Testis (tissue), 2 donors: ENCODE measurements at regions not wholly inside any gene's neighbourhood (a gene's known extent, or its start where the extent isn't known, plus 50 kb on each side); places are given as distances from the start of the nearest gene placed in this dataset.
A peak's percentile ranks its signal among the peaks of the same experiment; 100 is the strongest.

ENCODE experiments used
- DNase-seq: peaks from one replicate; pipeline ENCODE4 v3.0.0-alpha.2; 2019
- H3K27ac ChIP-seq, 2 donors: fragments of 200-600 bp; sonication (generic); one replicate each; pipeline ENCODE4 v1.5.1; 2019
- H3K27me3 ChIP-seq: fragments of 200-600 bp; sonication (generic); one replicate; pipeline ENCODE4 v1.5.1; 2019
- H3K36me3 ChIP-seq: fragments of 200-600 bp; sonication (generic); one replicate; pipeline ENCODE4 v1.5.1; 2017; ENCODE audit warnings: low read depth; ENCODE audit errors: missing control alignments
- H3K4me1 ChIP-seq: fragments of 200-600 bp; sonication (generic); one replicate; pipeline ENCODE4 v1.5.1; 2019
- H3K4me3 ChIP-seq, 2 donors: fragments of 200-600 bp; sonication (generic); one replicate each; pipeline ENCODE4 v1.5.1; 2017 to 2019
- H3K9me3 ChIP-seq: fragments of 200-600 bp; sonication (generic); one replicate; pipeline ENCODE4 v1.5.1; 2017
- POLR2A ChIP-seq: fragments of 450-650 bp; IDR thresholded peaks from one replicate; pipeline ENCODE4 v1.6.1; 2017; ENCODE audit warnings: antibody characterized with exemption, mild to moderate bottlenecking, moderate library complexity
- WGBS, 2 donors: methylation state at CpG; one replicate each; pipeline ENCODE4 v1.1.5; 2018; 5-methylcytosine and 5-hydroxymethylcytosine counted together
- intact Hi-C: fragments of 100-400 bp; cut with DNase I; formaldehyde crosslinking; loops from one replicate; pipeline ENCODE4 v1.15.1; 2023; ENCODE audit warnings: low total_unique reads
- TF ChIP-seq, protein P1 (sequence below), 3 experiments: fragments of 450-650 bp in 2 of 3; fragments of 200-600 bp in 1 of 3; sonication (generic) in 1 of 3; IDR thresholded peaks; one replicate each; pipeline ENCODE4 v1.5.1; 2016 to 2019; ENCODE audit warnings: antibody characterized with exemption in 3 of 3, mild to moderate bottlenecking in 2 of 3, moderate library complexity in 1 of 3

- TF ChIP-seq, protein P1, sequence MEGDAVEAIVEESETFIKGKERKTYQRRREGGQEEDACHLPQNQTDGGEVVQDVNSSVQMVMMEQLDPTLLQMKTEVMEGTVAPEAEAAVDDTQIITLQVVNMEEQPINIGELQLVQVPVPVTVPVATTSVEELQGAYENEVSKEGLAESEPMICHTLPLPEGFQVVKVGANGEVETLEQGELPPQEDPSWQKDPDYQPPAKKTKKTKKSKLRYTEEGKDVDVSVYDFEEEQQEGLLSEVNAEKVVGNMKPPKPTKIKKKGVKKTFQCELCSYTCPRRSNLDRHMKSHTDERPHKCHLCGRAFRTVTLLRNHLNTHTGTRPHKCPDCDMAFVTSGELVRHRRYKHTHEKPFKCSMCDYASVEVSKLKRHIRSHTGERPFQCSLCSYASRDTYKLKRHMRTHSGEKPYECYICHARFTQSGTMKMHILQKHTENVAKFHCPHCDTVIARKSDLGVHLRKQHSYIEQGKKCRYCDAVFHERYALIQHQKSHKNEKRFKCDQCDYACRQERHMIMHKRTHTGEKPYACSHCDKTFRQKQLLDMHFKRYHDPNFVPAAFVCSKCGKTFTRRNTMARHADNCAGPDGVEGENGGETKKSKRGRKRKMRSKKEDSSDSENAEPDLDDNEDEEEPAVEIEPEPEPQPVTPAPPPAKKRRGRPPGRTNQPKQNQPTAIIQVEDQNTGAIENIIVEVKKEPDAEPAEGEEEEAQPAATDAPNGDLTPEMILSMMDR (IDR thresholded peaks at IDR 0.05): no peak
- no peak for TF ChIP-seq POLR2A
- no peak overlapping the region for H3K4me3 ChIP-seq
- H3K27me3 ChIP-seq: no peaks in the 10 kb centered on the region
- 91 to 97% methylated on average over 2 of the region's 2 CpGs for WGBS, 2 donors
- no peak for DNase-seq
- H3K9me3 ChIP-seq: no peaks in the 10 kb centered on the region
- H3K27ac ChIP-seq: no peak overlapping the region
- H3K4me1 ChIP-seq: no peaks in the 10 kb centered on the region
- intact Hi-C loops: no loop called here
- no peaks in the 10 kb centered on the region for H3K36me3 ChIP-seq
Observed at GRCh38 chr3:104596054-104596453, 770.7 kb upstream of the ALCAM start.

DNA sequence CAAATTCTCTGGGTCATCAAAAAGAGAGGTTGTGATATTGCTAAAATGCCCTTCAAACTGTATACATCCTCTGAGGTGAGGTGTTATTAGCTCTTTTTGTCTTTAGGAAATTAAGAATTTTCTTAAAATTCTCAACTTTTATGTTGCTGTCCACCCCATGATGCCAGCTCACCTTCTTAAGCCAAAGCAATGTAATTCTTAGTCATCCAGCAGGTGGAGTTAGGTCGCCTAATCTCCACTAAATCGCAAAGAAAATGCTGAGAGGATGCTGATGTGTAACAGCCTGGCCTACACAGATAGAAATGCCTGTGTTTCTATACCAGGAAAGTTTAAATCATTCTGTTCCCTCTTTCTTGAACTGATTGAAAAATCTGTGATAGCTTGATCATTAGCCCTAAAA, 770.2 kb upstream of the ALCAM start:
- no peaks in the 10 kb centered on the region for H3K27me3 ChIP-seq
- no peak for TF ChIP-seq POLR2A
- TF ChIP-seq, protein P1 (IDR thresholded peaks at IDR 0.05): peak in 2 of 3 experiments; percentile 16 to 32
- no peak overlapping the region for H3K27ac ChIP-seq
- no peak for DNase-seq
- H3K4me1 ChIP-seq: no peaks in the 10 kb centered on the region
- no peaks in the 10 kb centered on the region for H3K9me3 ChIP-seq
- intact Hi-C loops: no loop called here
- no peaks in the 10 kb centered on the region for H3K36me3 ChIP-seq
- no peak overlapping the region for H3K4me3 ChIP-seq
- 42 to 51% methylated on average over 2 of the region's 2 CpGs for WGBS, 2 donors

DNA sequence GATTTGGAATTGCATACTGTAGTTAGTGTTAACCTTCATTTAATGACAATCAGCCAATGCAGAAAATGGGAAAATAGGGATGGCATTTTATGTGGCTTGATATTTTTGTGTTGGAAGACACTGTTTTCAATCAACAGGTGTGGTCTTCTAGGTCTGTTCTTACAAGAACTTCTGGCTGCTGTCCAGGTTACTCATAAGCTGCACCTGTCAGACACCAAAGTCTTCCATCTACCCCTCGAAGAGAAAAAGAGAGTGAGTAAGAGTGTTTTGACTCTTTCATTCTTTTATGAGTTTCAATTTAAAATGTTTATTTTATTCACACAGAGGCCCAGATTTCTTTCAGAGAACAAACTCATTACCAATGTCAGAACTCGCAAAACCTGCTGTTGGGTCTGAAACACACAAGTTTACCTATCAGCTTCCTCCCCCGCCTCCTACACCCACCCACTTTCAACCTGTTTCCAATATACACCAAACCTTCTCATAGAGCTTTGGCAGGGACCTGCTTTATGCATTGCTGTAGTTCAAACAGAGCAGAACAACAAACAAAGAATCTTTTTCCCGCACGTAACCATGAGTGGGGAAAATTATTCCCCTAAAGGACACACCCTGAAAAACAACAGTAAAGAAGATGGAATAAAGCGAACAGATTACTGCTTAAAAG, 767.7 kb upstream of the ALCAM start:
- intact Hi-C loops: no loop called here
- Histone ChIP-seq H3K27me3 (no peaks in the 10 kb centered on the region), H3K4me1 (no peaks in the 10 kb centered on the region), H3K4me3 (no peak overlapping the region), H3K36me3 (no peaks in the 10 kb centered on the region), H3K9me3 (no peaks in the 10 kb centered on the region), H3K27ac (no peak overlapping the region)
- DNase-seq: no peak
- no peak for TF ChIP-seq POLR2A
- TF ChIP-seq, protein P1 (IDR thresholded peaks at IDR 0.05): no peak
- 91 to 93% methylated on average over 6 of the region's 6 CpGs for WGBS, 2 donors

- Histone ChIP-seq H3K27ac (no peak overlapping the region), H3K4me3 (no peak overlapping the region), H3K36me3 (no peaks in the 10 kb centered on the region), H3K9me3 (no peaks in the 10 kb centered on the region), H3K4me1 (no peaks in the 10 kb centered on the region), H3K27me3 (no peaks in the 10 kb centered on the region)
- WGBS, 2 donors: 68 to 72% methylated on average over 3 of the region's 3 CpGs
- intact Hi-C loops: no loop called here
- TF ChIP-seq POLR2A: no peak
- TF ChIP-seq, protein P1 (IDR thresholded peaks at IDR 0.05): peak in 1 of 3 experiments; percentile 9
- DNase-seq: no peak
Observed at GRCh38 chr3:104604326-104605010, 762.2 kb upstream of the ALCAM start.

DNA sequence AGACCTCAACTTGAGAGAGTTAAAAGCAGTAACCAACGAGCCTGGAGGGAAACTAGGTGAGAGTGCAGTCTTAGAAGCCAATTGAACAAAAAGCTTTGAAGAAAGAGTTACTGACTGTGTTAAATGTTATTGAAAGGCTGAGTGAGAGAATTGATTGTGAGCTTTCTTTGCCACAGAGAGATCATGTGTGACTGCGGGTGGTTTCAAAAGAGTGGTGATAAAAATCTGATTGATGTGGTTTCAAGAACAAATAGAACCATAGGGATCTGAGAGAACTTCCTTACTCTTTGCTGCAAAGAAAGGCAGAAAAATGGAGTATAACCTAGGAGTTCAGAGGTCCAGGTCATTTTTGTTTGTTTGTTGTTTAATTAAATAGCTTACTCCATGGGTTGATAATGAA, 759.9 kb upstream of the ALCAM start:
- Histone ChIP-seq H3K27ac (no peak overlapping the region), H3K4me3 (no peak overlapping the region), H3K4me1 (no peaks in the 10 kb centered on the region), H3K36me3 (no peaks in the 10 kb centered on the region), H3K9me3 (no peaks in the 10 kb centered on the region), H3K27me3 (no peaks in the 10 kb centered on the region)
- WGBS, 2 donors: 76 to 77% methylated on average over 2 of the region's 2 CpGs
- no peak for DNase-seq
- intact Hi-C loops: no loop called here
- TF ChIP-seq, protein P1 (IDR thresholded peaks at IDR 0.05): no peak
- TF ChIP-seq POLR2A: no peak
